Forelimb muscle (tissue), 1 donor: ENCODE measurements at regions not wholly inside any gene's neighbourhood (a gene's known extent, or its start where the extent isn't known, plus 50 kb on each side); places are given as distances from the start of the nearest gene placed in this dataset.
"Not testable (repeated sequence)": the region's sequence is repeated elsewhere in the genome, so short reads cannot be mapped to it uniquely, and the experiment has no call there.

Experiments used
- DNase-seq: peaks from one replicate; pipeline ENCODE4 v3.0.0-alpha.2; 2013; ENCODE audit warnings: low read depth

DNA sequence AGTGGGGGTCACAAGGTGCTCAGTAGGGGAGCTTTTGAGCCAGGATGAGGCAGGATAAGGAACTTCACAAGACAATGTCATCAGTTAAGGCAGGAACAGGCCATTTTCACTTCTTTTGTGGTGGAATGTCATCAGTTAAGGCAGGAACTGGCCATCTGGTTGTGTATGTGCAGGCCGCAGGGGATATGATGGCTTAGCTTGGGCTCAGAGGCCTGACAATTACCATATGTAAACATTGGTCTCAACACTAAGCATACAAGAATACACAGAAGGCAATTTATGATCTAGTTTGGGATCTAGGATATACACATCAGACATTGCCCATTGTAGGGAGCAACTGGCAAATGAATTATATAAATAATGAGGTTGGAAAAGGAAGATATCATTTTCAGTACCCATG lies 155.4 kb upstream of the CTSO start:
- not testable (repeated sequence) for DNase-seq

DNA sequence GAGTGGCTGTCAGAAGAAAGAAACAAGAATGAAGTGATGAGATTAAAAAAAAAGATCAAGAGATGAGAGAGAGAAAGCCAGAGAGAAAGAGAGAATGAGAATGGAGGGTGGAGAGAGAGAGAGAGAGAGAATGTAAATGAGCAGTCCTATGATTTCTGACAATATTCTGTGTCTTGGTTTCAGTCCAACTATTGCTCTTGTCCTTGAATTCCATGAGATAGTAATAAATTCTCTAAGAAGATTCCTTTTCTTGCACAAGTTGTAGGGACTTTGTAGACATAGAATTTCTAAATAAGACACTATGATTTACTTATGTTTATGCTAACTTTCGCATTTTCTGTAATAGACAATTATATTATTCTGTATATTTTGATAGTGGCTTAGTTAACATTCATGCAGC lies 149.6 kb upstream of the CTSO start:
- no peak for DNase-seq

- DNase-seq, result no peak
Measured at GRCh38 chr4:156102411-156102810, 148.7 kb upstream of the CTSO start.

GRCh38 chr4:156101571-156101970 lies 147.9 kb upstream of the CTSO start:
- no peak for DNase-seq

GRCh38 chr4:156100651-156101050 lies 147.0 kb upstream of the CTSO start:
- DNase-seq, result no peak

GRCh38 chr4:156098805-156099204 lies 145.1 kb upstream of the CTSO start:
- DNase-seq, result no peak

DNA sequence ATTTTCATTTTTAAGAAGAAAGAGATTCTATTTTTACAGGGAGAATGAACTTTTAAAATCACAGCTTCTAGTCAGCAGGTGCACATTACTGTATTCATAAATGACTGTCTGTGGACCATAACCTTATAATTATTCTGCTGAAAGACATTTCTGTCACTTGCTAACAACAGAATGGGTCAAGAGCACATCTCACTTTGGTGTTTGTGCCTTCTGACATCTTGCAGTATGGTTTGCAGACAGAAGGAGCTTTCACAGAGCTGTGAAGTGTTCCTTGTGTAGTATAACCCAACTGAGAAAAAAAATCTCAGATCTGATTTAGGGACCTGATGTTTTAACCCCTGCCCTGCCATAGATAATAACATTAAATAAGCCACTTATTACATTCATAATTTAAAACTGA lies 131.4 kb upstream of the CTSO start:
- DNase-seq, result no peak

GRCh38 chr4:156084373-156084772 lies 130.7 kb upstream of the CTSO start:
- no peak for DNase-seq

GRCh38 chr4:156073976-156074375 lies 120.3 kb upstream of the CTSO start:
- no peak for DNase-seq

- no peak for DNase-seq
Measured at GRCh38 chr4:156060661-156061060, 107.0 kb upstream of the CTSO start.

DNA sequence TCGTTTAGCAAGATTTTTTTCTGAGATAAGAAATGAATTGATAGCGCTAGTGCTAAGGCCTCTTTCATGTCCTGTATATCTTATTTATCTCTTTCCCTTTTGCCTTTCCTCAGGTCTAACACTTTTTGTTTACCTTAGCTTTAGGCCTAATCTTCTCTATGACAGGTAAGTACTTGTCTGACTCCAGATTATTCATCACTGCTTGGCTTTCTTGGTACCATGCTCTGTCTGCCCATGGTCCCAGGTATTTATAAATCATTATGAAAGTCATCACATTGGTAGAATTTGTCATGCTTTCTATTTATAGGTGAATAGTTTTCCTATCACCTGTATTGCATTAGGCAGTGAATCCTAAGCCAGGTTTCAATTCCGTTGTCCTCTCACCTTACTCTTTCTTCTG lies 99.5 kb upstream of the CTSO start:
- no peak for DNase-seq

GRCh38 chr4:156052116-156052515 lies 98.5 kb upstream of the CTSO start:
- DNase-seq, result no peak

- no peak for DNase-seq
Measured at GRCh38 chr4:156038772-156039171, 85.1 kb upstream of the CTSO start.

- DNase-seq, result no peak
Measured at GRCh38 chr4:156036496-156036895, 82.8 kb upstream of the CTSO start.

DNA sequence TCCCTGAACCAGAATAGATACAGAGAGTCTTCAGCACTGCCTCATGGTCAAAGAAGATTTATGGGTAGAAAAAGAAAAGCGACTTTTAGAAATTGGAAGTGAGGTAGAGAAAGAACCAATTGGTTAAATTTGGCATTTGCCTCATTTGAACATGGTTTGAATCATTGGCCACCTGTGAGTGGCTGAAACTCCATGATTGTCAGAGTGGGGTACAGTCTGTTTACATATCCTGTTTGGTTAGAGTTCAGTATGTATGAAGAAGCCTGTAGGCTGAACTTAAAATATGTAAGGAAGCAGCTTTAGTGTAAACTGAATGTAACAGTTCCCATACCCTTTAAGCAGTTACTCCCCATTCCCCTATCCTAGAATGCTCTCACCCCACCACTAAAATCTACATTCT lies 76.0 kb upstream of the CTSO start:
- no peak for DNase-seq

- no peak for DNase-seq
Measured at GRCh38 chr4:156021298-156021697, 67.6 kb upstream of the CTSO start.

DNA sequence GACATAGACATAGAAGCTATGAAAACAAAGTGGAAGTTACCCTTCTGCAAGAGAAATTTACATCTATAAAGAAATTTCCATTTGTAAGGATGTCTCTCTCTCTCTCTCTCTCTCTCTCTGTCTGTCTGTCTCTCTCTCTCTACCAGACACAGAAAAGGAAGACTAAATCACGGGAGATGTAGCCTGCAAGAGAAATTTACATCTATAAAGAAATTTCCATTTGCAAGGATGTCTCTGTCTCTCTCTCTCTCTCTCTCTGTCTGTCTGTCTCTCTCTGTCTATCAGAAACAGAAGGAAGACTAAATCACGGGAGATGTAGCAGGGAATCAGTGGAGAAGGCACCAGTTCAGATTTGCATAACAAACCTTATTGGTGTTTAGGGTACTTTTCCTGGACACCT lies 65.6 kb upstream of the CTSO start:
- no peak for DNase-seq

DNA sequence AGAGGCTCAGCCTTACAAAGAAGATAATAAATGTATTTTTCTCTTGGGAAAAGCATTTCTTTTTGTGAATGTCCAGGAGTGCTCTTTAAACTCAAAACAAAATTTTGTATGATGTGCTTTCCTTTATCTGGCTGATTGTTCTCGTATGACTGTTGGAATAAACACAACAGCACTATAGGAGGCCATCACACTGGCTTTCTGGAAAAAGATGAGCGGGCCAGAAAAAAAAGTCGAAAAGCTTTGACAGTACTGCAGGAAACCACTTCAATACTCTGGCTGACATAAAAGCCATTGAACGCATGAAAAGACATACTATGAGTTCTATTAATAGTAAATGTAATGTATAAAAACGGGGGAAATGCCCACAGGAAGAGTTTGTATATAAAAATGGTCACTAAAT lies 64.7 kb upstream of the CTSO start:
- DNase-seq, result no peak

- no peak for DNase-seq
Measured at GRCh38 chr4:156015781-156016180, 62.1 kb upstream of the CTSO start.

- no peak for DNase-seq
Measured at GRCh38 chr4:156006192-156006591, 52.5 kb upstream of the CTSO start.
